ENCODE measurements at regions not wholly inside any gene's neighbourhood (a gene's known extent, or its start where the extent isn't known, plus 50 kb on each side); places are given as distances from the start of the nearest gene placed in this dataset.

- no peak for TF ChIP-seq CTCF (IDR thresholded peaks at IDR 0.05)
- TF ChIP-seq EP300 (IDR thresholded peaks at IDR 0.05): no peak
- TF ChIP-seq POLR2AphosphoS5 (IDR thresholded peaks at IDR 0.05): no peak
These were observed 202.8 kb downstream of the CD83 start for GRCh38 chr6:14320332-14320731.

Measured in sigmoid colon (tissue), 4 donors.